HEK293T (cell line): ENCODE measurements at regions not wholly inside any gene's neighbourhood (a gene's known extent, or its start where the extent isn't known, plus 50 kb on each side); places are given as distances from the start of the nearest gene placed in this dataset.

ENCODE experiments used
- BHLHE40 ChIP-seq: fragments of 450-650 bp; IDR thresholded peaks from 2 replicates; pipeline ENCODE4 v1.6.1; 2016; ENCODE audit warnings: mild to moderate bottlenecking, moderate library complexity, borderline replicate concordance
- CTBP1 ChIP-seq: fragments of 450-650 bp; IDR thresholded peaks from 2 replicates; pipeline ENCODE4 v1.6.1; 2016; ENCODE audit warnings: borderline replicate concordance
- FOXK2 ChIP-seq: fragments of 450-650 bp; IDR thresholded peaks from 2 replicates; pipeline ENCODE4 v1.6.1; 2016; ENCODE audit warnings: mild to moderate bottlenecking
- FOXM1 ChIP-seq: fragments of 450-650 bp; IDR thresholded peaks from 2 replicates; pipeline ENCODE4 v1.6.1; 2017; ENCODE audit warnings: mild to moderate bottlenecking, borderline replicate concordance
- NFRKB ChIP-seq: fragments of 450-650 bp; IDR thresholded peaks from 2 replicates; pipeline ENCODE4 v1.6.1; 2016; ENCODE audit warnings: mild to moderate bottlenecking, moderate library complexity
- PKNOX1 ChIP-seq: fragments of 450-650 bp; IDR thresholded peaks from 2 replicates; pipeline ENCODE4 v1.6.1; 2016
- SP1 ChIP-seq: fragments of 450-650 bp; IDR thresholded peaks from 2 replicates; pipeline ENCODE4 v1.6.1; 2017
- SUZ12 ChIP-seq: fragments of 450-650 bp; IDR thresholded peaks from 2 replicates; pipeline ENCODE4 v1.6.1; 2016; ENCODE audit warnings: mild to moderate bottlenecking
- TARDBP ChIP-seq: fragments of 450-650 bp; IDR thresholded peaks from 2 replicates; pipeline ENCODE4 v1.6.1; 2016
- ZNF384 ChIP-seq: fragments of 450-650 bp; IDR thresholded peaks from 2 replicates; pipeline ENCODE4 v1.6.1; 2016

GRCh38 chr5:12360218-12360617 is 456.0 kb upstream of the CTNND2 start:
- no peak for TF ChIP-seq SP1
- TF ChIP-seq ZNF384 = no peak
- no peak for TF ChIP-seq FOXK2
- TF ChIP-seq CTBP1 = no peak
- no peak for TF ChIP-seq SUZ12
- TF ChIP-seq FOXM1 = no peak
- no peak for TF ChIP-seq NFRKB
- TF ChIP-seq PKNOX1 = no peak
- no peak for TF ChIP-seq BHLHE40
- no peak for TF ChIP-seq TARDBP
